Mesothelial cell of epicardium (in vitro differentiated cells): ENCODE measurements at regions not wholly inside any gene's neighbourhood (a gene's known extent, or its start where the extent isn't known, plus 50 kb on each side); places are given as distances from the start of the nearest gene placed in this dataset.

Source experiments
- DNase-seq, 2 experiments: peaks; one replicate each; pipeline ENCODE4 v3.0.0; 2021; ENCODE audit warnings: low spot score in 2 of 2; ENCODE audit not compliant: unreplicated experiment in 2 of 2
- H3K27ac Mint-ChIP-seq: 2 replicates; pipeline ENCODE4 v1.8.0; 2021; ENCODE audit warnings: mixed read lengths
- H3K27me3 Mint-ChIP-seq: 2 replicates; pipeline ENCODE4 v1.8.0; 2021; ENCODE audit warnings: low read depth, mixed read lengths
- H3K36me3 Mint-ChIP-seq: 2 replicates; pipeline ENCODE4 v1.8.0; 2021; ENCODE audit warnings: mixed read lengths
- H3K4me1 Mint-ChIP-seq: 2 replicates; pipeline ENCODE4 v1.8.0; 2021; ENCODE audit warnings: mixed read lengths
- H3K4me3 Mint-ChIP-seq: 2 replicates; pipeline ENCODE4 v1.8.0; 2021; ENCODE audit warnings: mild to moderate bottlenecking, moderate library complexity, mixed read lengths
- H3K9me3 Mint-ChIP-seq: 2 replicates; pipeline ENCODE4 v1.8.0; 2021; ENCODE audit warnings: mixed read lengths
- TF ChIP-seq, protein P1 (sequence below): fragments of 200-600 bp; sonication (generic); IDR thresholded peaks from one replicate; pipeline ENCODE4 v1.5.0; 2021; ENCODE audit warnings: antibody characterized with exemption; ENCODE audit not compliant: unreplicated experiment

DNA sequence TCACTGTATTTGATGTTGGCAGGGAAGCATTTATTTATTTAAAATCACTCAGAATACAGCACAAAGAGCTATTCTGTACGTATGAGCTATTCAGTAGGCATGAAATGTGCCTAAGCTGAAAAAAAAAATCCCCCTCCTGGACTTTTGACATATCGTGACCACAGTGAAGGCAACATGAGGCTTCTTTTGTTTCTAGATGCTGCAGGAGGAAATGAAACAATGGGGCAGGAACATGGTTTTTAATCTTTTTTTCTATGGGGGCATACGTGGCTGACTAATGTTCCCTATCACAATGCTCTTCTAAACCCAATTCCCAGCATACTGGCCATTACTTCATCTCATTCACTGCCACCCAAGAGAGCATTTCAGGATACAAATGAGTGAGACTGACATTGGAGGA, 191.0 kb upstream of the PMFBP1 start:
- H3K27ac Mint-ChIP-seq: no peak overlapping the region
- no peak overlapping the region for H3K4me3 Mint-ChIP-seq
- TF ChIP-seq, protein P1, sequence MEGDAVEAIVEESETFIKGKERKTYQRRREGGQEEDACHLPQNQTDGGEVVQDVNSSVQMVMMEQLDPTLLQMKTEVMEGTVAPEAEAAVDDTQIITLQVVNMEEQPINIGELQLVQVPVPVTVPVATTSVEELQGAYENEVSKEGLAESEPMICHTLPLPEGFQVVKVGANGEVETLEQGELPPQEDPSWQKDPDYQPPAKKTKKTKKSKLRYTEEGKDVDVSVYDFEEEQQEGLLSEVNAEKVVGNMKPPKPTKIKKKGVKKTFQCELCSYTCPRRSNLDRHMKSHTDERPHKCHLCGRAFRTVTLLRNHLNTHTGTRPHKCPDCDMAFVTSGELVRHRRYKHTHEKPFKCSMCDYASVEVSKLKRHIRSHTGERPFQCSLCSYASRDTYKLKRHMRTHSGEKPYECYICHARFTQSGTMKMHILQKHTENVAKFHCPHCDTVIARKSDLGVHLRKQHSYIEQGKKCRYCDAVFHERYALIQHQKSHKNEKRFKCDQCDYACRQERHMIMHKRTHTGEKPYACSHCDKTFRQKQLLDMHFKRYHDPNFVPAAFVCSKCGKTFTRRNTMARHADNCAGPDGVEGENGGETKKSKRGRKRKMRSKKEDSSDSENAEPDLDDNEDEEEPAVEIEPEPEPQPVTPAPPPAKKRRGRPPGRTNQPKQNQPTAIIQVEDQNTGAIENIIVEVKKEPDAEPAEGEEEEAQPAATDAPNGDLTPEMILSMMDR: no peak
- no peaks in the 10 kb centered on the region for H3K27me3 Mint-ChIP-seq
- H3K4me1 Mint-ChIP-seq: no peaks in the 10 kb centered on the region
- peaks cover 9% of the 10 kb centered on the region for H3K36me3 Mint-ChIP-seq
- DNase-seq: no peak
- peaks cover 25% of the 10 kb centered on the region for H3K9me3 Mint-ChIP-seq

- no peak overlapping the region for H3K4me3 Mint-ChIP-seq
- no peaks in the 10 kb centered on the region for H3K27me3 Mint-ChIP-seq
- H3K27ac Mint-ChIP-seq: no peak overlapping the region
- H3K36me3 Mint-ChIP-seq: peaks cover 8% of the 10 kb centered on the region
- no peaks in the 10 kb centered on the region for H3K4me1 Mint-ChIP-seq
- TF ChIP-seq, protein P1: no peak
- H3K9me3 Mint-ChIP-seq: peaks cover 20% of the 10 kb centered on the region
- DNase-seq: no peak
These were observed 190.5 kb upstream of the PMFBP1 start for GRCh38 chr16:72362476-72362875.

- no peak overlapping the region for H3K27ac Mint-ChIP-seq
- H3K4me3 Mint-ChIP-seq: no peak overlapping the region
- no peaks in the 10 kb centered on the region for H3K4me1 Mint-ChIP-seq
- TF ChIP-seq, protein P1: no peak
- DNase-seq: no peak
- H3K27me3 Mint-ChIP-seq: no peaks in the 10 kb centered on the region
- H3K36me3 Mint-ChIP-seq: no peaks in the 10 kb centered on the region
- H3K9me3 Mint-ChIP-seq: peaks cover 3% of the 10 kb centered on the region
These were observed 186.0 kb upstream of the PMFBP1 start for GRCh38 chr16:72357910-72358309.

GRCh38 chr16:72355561-72355960, 183.6 kb upstream of the PMFBP1 start:
- Mint-ChIP-seq H3K4me1 (no peaks in the 10 kb centered on the region), H3K4me3 (no peak overlapping the region), H3K9me3 (peaks cover 3% of the 10 kb centered on the region), H3K36me3 (no peaks in the 10 kb centered on the region), H3K27me3 (no peaks in the 10 kb centered on the region), H3K27ac (no peak overlapping the region)
- DNase-seq: no peak
- TF ChIP-seq, protein P1: no peak

DNA sequence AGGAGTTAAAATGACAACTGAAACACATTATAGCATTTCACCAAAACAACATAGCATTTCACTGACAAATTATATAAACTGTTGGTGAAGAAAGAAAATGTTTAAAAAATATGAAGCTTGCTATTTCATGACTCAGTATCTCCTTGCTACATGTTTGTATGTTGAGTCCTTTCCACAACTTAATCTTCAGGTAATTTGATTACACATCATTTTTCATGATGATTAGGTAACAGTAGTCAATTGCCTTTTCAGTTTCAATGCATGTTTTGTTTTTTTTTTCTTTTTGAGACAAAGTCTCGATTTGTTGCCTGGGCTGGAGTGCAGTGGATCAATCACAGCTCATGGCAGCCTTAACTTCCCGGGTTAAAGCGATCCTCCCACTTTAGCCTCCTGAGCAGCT, 177.8 kb upstream of the PMFBP1 start:
- DNase-seq: no peak
- no peak overlapping the region for H3K4me3 Mint-ChIP-seq
- H3K27me3 Mint-ChIP-seq: no peaks in the 10 kb centered on the region
- TF ChIP-seq, protein P1: no peak
- H3K27ac Mint-ChIP-seq: no peak overlapping the region
- peaks cover 4% of the 10 kb centered on the region for H3K36me3 Mint-ChIP-seq
- H3K9me3 Mint-ChIP-seq: peaks cover 3% of the 10 kb centered on the region
- no peaks in the 10 kb centered on the region for H3K4me1 Mint-ChIP-seq

DNA sequence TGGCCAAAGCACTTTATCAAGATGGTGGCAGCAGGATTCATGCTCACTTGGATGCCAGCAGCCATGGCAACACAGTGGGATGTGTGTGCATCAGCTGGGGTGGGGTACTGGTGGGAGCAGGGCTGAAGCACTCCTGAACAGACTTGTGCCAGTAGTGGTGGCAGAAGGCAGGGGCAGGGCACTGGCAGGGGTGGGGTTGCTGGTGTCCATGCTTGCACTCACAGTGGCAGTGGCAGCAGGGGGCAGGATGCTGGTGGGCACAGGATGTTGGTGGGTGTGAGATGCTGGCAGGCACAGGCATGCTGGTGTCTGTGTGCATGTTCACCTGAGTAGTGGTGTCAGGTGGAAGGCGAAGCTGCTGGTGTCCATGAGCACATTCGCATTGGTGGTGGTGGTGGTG, 161.0 kb upstream of the PMFBP1 start:
- peaks cover 27% of the 10 kb centered on the region for H3K36me3 Mint-ChIP-seq
- H3K9me3 Mint-ChIP-seq: peaks cover 31% of the 10 kb centered on the region

More for the DNA sequence above, 161.0 kb upstream of the PMFBP1 start:
- Mint-ChIP-seq H3K27me3 (no peaks in the 10 kb centered on the region), H3K27ac (no peak overlapping the region), H3K4me1 (no peaks in the 10 kb centered on the region), H3K4me3 (no peak overlapping the region)
- no peak for DNase-seq
- TF ChIP-seq, protein P1: no peak
